ENCODE measurements at regions not wholly inside any gene's neighbourhood (a gene's known extent, or its start where the extent isn't known, plus 50 kb on each side); places are given as distances from the start of the nearest gene placed in this dataset.

GRCh38 chr4:10178763-10179162 is 62.2 kb upstream of the WDR1 start:
- intact Hi-C loops (cut with DNase I; ENCODE audit: low total_unique reads) = no loop called here
- 45 to 76% methylated on average over 5 of the region's 5 CpGs for WGBS, 2 donors
- Histone ChIP-seq H3K4me3 (no peak overlapping the region), H3K27me3 (no peaks in the 10 kb centered on the region), H3K27ac (no peak overlapping the region), H3K4me1 (no peaks in the 10 kb centered on the region), H3K36me3 (ENCODE audit: low read depth, missing control alignments) (no peaks in the 10 kb centered on the region), H3K9me3 (no peaks in the 10 kb centered on the region)
- DNase-seq = no peak
- TF ChIP-seq CTCF (IDR thresholded peaks at IDR 0.05) (no peak), POLR2A (IDR thresholded peaks at IDR 0.05) (no peak)

GRCh38 chr4:10175626-10176025 is 59.0 kb upstream of the WDR1 start:
- TF ChIP-seq POLR2A (IDR thresholded peaks at IDR 0.05) (no peak), CTCF (IDR thresholded peaks at IDR 0.05) (no peak)
- intact Hi-C loops (cut with DNase I; ENCODE audit: low total_unique reads) = no loop called here
- Histone ChIP-seq H3K4me1 (no peaks in the 10 kb centered on the region), H3K9me3 (no peaks in the 10 kb centered on the region), H3K27me3 (no peaks in the 10 kb centered on the region), H3K36me3 (ENCODE audit: low read depth, missing control alignments) (no peaks in the 10 kb centered on the region), H3K27ac (no peak overlapping the region), H3K4me3 (no peak overlapping the region)
- DNase-seq = no peak
- 73 to 79% methylated on average over 7 of the region's 7 CpGs for WGBS, 2 donors

DNA sequence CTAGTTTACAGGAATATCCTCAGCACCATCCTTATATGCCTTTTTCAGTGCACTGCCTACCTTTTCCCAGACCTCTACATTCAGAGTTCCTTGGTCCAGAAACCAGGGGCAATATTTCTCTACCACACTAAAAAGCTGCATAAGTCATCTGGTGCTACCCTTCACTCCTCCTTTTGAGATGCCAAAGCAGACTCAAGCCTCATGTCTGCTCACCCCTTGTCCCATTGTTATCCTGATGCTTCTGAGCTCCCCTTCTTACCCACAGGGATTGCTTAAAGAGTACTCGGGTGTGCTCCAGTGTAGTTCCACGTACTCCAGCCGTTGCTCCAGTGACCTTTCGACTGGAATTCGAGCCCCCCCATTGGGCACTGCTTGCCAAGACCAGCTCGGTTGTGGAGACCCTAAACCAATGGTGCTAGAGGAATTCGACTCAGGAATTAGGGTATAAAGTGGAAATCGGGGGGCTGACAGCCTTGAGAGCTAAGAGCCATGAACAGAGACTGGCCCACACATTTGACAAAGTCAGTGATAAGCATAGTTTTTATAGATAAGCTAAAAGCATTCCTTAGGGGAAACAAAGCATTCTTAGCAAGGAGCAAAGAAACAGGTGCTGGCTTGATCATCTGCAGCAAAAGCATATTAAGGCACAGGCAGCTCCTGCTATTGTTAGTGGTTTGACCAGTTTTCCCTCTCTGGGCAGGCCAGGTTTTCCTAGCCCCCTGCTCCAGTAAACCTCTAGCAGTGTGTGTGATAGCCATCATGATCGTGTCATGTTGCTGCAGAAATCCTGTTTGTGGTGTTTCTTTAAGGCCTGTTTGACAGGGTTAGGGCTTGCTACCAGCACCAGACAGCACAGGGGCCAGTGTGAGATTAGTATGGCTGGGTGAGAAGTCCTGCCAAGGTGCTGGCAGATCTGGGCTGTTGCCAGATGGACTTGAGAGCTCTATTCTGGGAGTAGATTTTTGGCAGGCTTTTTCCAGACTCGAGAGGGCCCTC is 57.5 kb upstream of the WDR1 start:
- no peaks in the 10 kb centered on the region for H3K4me1 ChIP-seq
- H3K27me3 ChIP-seq = no peaks in the 10 kb centered on the region
- no peaks in the 10 kb centered on the region for H3K36me3 ChIP-seq (ENCODE audit: low read depth, missing control alignments)
- H3K4me3 ChIP-seq = no peak overlapping the region
- DNase-seq = no peak
- H3K27ac ChIP-seq = no peak overlapping the region
- intact Hi-C loops (cut with DNase I; ENCODE audit: low total_unique reads) = no loop called here
- WGBS, 2 donors = 67 to 77% methylated on average over 8 to 10 of the region's 10 CpGs
- no peak for TF ChIP-seq CTCF (IDR thresholded peaks at IDR 0.05)
- no peak for TF ChIP-seq POLR2A (IDR thresholded peaks at IDR 0.05)
- H3K9me3 ChIP-seq = no peaks in the 10 kb centered on the region

DNA sequence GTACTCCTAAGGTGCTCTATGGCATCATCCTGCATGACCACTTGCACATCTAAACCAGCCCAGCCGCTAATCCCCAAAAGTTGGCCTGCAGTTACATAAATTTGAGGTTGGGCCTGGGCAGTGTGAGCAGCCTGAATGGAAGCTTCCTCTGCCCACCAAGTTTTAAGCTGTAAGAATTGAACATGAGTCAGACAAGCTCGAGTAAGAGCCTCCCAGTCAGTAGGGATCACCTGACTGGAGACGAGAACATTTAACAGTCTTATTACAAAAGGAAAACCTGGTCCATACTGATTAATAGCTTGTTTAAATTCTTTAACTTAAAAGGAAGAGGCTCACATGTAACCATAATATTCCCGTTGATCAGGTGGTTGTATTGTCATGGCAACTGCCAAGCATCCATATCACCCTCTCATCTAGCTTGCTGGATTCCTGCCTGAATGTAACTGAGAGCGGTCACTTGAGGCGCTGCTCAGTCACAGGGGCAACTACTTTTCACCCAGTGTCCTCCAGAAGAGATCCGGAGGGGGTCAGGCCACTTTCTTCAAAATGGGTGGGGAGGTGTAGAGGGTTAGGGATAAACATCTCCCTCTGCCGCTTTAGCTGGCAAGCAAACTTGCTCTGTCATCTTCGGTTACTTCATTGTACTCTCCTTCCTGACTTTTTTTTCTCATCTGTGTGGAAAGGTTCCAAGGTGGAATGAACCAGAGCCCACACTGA is 56.6 kb upstream of the WDR1 start:
- no peak overlapping the region for H3K4me3 ChIP-seq
- no peak overlapping the region for H3K27ac ChIP-seq
- no peaks in the 10 kb centered on the region for H3K4me1 ChIP-seq
- intact Hi-C loops (cut with DNase I; ENCODE audit: low total_unique reads) = no loop called here
- H3K27me3 ChIP-seq = no peaks in the 10 kb centered on the region
- no peak for TF ChIP-seq POLR2A (IDR thresholded peaks at IDR 0.05)
- TF ChIP-seq CTCF (IDR thresholded peaks at IDR 0.05) = no peak
- 57 to 65% methylated on average over 9 of the region's 9 CpGs for WGBS, 2 donors
- no peaks in the 10 kb centered on the region for H3K9me3 ChIP-seq
- no peak for DNase-seq
- H3K36me3 ChIP-seq (ENCODE audit: low read depth, missing control alignments) = no peaks in the 10 kb centered on the region

Data from testis (tissue), 2 donors.